ENCODE measurements at regions not wholly inside any gene's neighbourhood (a gene's known extent, or its start where the extent isn't known, plus 50 kb on each side); places are given as distances from the start of the nearest gene placed in this dataset.
A peak's percentile ranks its signal among the peaks of the same experiment; 100 is the strongest.
"Not testable (repeated sequence)": the region's sequence is repeated elsewhere in the genome, so short reads cannot be mapped to it uniquely, and the experiment has no call there.

GRCh38 chr19:31015778-31016177, 333.5 kb downstream of the TSHZ3 start:
- DNase-seq = no peak

GRCh38 chr19:31014668-31015067, 334.6 kb downstream of the TSHZ3 start:
- DNase-seq = no peak

- DNase-seq = peak; percentile 53
These were observed 335.7 kb downstream of the TSHZ3 start for GRCh38 chr19:31013384-31014020.

GRCh38 chr19:31002518-31003244, 346.6 kb downstream of the TSHZ3 start:
- DNase-seq = no peak

- no peak for DNase-seq
These were observed 347.2 kb downstream of the TSHZ3 start for GRCh38 chr19:31001991-31002390.

- no peak for DNase-seq
These were observed 348.3 kb downstream of the TSHZ3 start for GRCh38 chr19:31000913-31001312.

- no peak for DNase-seq
These were observed 349.5 kb downstream of the TSHZ3 start for GRCh38 chr19:30999726-31000125.

GRCh38 chr19:30997222-30997621, 352.0 kb downstream of the TSHZ3 start:
- DNase-seq = no peak

GRCh38 chr19:30978639-30979038, 370.6 kb downstream of the TSHZ3 start:
- DNase-seq = no peak

- DNase-seq = no peak
These were observed 379.6 kb downstream of the TSHZ3 start for GRCh38 chr19:30969591-30969990.

- no peak for DNase-seq
These were observed 380.3 kb downstream of the TSHZ3 start for GRCh38 chr19:30968841-30969399.

GRCh38 chr19:30968210-30968609, 381.0 kb downstream of the TSHZ3 start:
- DNase-seq = no peak

GRCh38 chr19:30966486-30966885, 382.8 kb downstream of the TSHZ3 start:
- DNase-seq = no peak

GRCh38 chr19:30959011-30959410, 390.2 kb downstream of the TSHZ3 start:
- no peak for DNase-seq

- no peak for DNase-seq
These were observed 393.8 kb downstream of the TSHZ3 start for GRCh38 chr19:30955112-30956104.

GRCh38 chr19:30944276-30944932, 404.8 kb downstream of the TSHZ3 start:
- DNase-seq = not testable (repeated sequence)

- DNase-seq = no peak
These were observed 406.0 kb downstream of the TSHZ3 start for GRCh38 chr19:30943101-30943843.

- no peak for DNase-seq
These were observed 406.6 kb downstream of the TSHZ3 start for GRCh38 chr19:30942636-30943035.

- no peak for DNase-seq
These were observed 407.6 kb downstream of the TSHZ3 start for GRCh38 chr19:30941591-30941990.

- DNase-seq = no peak
These were observed 413.0 kb downstream of the TSHZ3 start for GRCh38 chr19:30936276-30936675.

GRCh38 chr19:30935146-30935545, 414.1 kb downstream of the TSHZ3 start:
- no peak for DNase-seq

- DNase-seq = not testable (repeated sequence)
These were observed 415.8 kb downstream of the TSHZ3 start for GRCh38 chr19:30933454-30933853.

Data from right forelimb (tissue), 1 donor.